ENCODE measurements at regions not wholly inside any gene's neighbourhood (a gene's known extent, or its start where the extent isn't known, plus 50 kb on each side); places are given as distances from the start of the nearest gene placed in this dataset.

DNA sequence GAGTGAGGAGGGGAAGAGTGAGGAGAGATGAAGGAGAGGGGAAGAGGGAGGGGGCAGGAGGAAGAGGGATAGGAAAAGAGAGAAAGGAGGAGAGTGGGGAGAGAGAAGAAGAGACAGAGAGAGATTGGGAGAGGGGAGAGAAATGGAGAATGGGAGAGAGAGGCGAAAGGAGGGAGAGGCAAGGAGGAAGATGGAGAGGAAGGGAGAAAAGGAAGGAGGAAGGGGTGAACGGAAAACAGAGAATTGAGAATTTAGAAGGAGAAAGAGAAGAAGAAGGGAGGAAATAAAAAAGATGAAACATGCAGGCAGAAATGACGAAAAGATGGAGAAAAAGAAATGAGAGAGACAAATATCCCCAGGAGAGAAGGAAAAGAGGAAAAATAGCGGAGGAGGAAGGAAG is 502.8 kb downstream of the MN1 start:
- H3K4me2 ChIP-seq (ENCODE audit: low read length): no peak overlapping the region
- TF ChIP-seq, protein P1, sequence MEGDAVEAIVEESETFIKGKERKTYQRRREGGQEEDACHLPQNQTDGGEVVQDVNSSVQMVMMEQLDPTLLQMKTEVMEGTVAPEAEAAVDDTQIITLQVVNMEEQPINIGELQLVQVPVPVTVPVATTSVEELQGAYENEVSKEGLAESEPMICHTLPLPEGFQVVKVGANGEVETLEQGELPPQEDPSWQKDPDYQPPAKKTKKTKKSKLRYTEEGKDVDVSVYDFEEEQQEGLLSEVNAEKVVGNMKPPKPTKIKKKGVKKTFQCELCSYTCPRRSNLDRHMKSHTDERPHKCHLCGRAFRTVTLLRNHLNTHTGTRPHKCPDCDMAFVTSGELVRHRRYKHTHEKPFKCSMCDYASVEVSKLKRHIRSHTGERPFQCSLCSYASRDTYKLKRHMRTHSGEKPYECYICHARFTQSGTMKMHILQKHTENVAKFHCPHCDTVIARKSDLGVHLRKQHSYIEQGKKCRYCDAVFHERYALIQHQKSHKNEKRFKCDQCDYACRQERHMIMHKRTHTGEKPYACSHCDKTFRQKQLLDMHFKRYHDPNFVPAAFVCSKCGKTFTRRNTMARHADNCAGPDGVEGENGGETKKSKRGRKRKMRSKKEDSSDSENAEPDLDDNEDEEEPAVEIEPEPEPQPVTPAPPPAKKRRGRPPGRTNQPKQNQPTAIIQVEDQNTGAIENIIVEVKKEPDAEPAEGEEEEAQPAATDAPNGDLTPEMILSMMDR (IDR thresholded peaks at IDR 0.05; ENCODE audit: low read depth, low read length): no peak
- no peak for TF ChIP-seq EZH2phosphoT487 (IDR thresholded peaks at IDR 0.05; ENCODE audit: low read depth)
- H4K20me1 ChIP-seq (ENCODE audit: insufficient read depth, low read length): no peaks in the 10 kb centered on the region; the same call in 1 of the 2 replicates
- no peak overlapping the region for H3K9ac ChIP-seq (ENCODE audit: low read length)
- no peaks in the 10 kb centered on the region for H3K36me3 ChIP-seq (replicated peaks; ENCODE audit: low read depth, low read length)
- H2AFZ ChIP-seq (ENCODE audit: low read depth, low read length): no peak overlapping the region
- H3K9me3 ChIP-seq (ENCODE audit: insufficient read depth, low read length): no peaks in the 10 kb centered on the region
- no peaks in the 10 kb centered on the region for H3K79me2 ChIP-seq (ENCODE audit: low read length)
- H3K27ac ChIP-seq (ENCODE audit: low read length): no peak overlapping the region
- H3K4me1 ChIP-seq (ENCODE audit: low read length): no peaks in the 10 kb centered on the region
- H3K27me3 ChIP-seq (ENCODE audit: low read depth, low read length): peaks cover 53% of the 10 kb centered on the region
- H3K4me3 ChIP-seq (ENCODE audit: low read length): no peak overlapping the region

- H3K9ac ChIP-seq (ENCODE audit: low read length): no peak overlapping the region
- TF ChIP-seq, protein P1 (IDR thresholded peaks at IDR 0.05; ENCODE audit: low read depth, low read length): no peak
- TF ChIP-seq EZH2phosphoT487 (IDR thresholded peaks at IDR 0.05; ENCODE audit: low read depth): no peak
- H3K79me2 ChIP-seq (ENCODE audit: low read length): no peaks in the 10 kb centered on the region
- no peak overlapping the region for H3K4me3 ChIP-seq (ENCODE audit: low read length)
- no peak overlapping the region for H3K4me2 ChIP-seq (ENCODE audit: low read length)
- H3K4me1 ChIP-seq (ENCODE audit: low read length): no peaks in the 10 kb centered on the region
- H3K36me3 ChIP-seq (replicated peaks; ENCODE audit: low read depth, low read length): no peaks in the 10 kb centered on the region
- H3K27ac ChIP-seq (ENCODE audit: low read length): no peak overlapping the region
- peaks cover 47% of the 10 kb centered on the region for H3K27me3 ChIP-seq (ENCODE audit: low read depth, low read length)
- no peaks in the 10 kb centered on the region; the same call in 1 of the 2 replicates for H4K20me1 ChIP-seq (ENCODE audit: insufficient read depth, low read length)
- H3K9me3 ChIP-seq (ENCODE audit: insufficient read depth, low read length): no peaks in the 10 kb centered on the region
- no peak overlapping the region for H2AFZ ChIP-seq (ENCODE audit: low read depth, low read length)
These were observed 502.1 kb downstream of the MN1 start for GRCh38 chr22:27299181-27300085.

- Histone ChIP-seq H2AFZ (ENCODE audit: low read depth, low read length) (no peak overlapping the region), H3K79me2 (ENCODE audit: low read length) (no peaks in the 10 kb centered on the region), H3K9ac (ENCODE audit: low read length) (no peak overlapping the region), H3K4me2 (ENCODE audit: low read length) (no peak overlapping the region), H4K20me1 (ENCODE audit: insufficient read depth, low read length) (no peaks in the 10 kb centered on the region; the same call in 1 of the 2 replicates), H3K4me3 (ENCODE audit: low read length) (no peak overlapping the region), H3K4me1 (ENCODE audit: low read length) (no peaks in the 10 kb centered on the region), H3K27me3 (ENCODE audit: low read depth, low read length) (peaks cover 36% of the 10 kb centered on the region), H3K36me3 (replicated peaks; ENCODE audit: low read depth, low read length) (no peaks in the 10 kb centered on the region), H3K9me3 (ENCODE audit: insufficient read depth, low read length) (no peaks in the 10 kb centered on the region), H3K27ac (ENCODE audit: low read length) (no peak overlapping the region)
- TF ChIP-seq EZH2phosphoT487 (IDR thresholded peaks at IDR 0.05; ENCODE audit: low read depth): no peak
These were observed 500.8 kb downstream of the MN1 start for GRCh38 chr22:27300536-27301285.

- no peaks in the 10 kb centered on the region for H4K20me1 ChIP-seq (ENCODE audit: insufficient read depth, low read length)
These were observed 499.1 kb downstream of the MN1 start for GRCh38 chr22:27302501-27302900.

More at GRCh38 chr22:27302501-27302900, 499.1 kb downstream of the MN1 start:
- no peak overlapping the region for H3K27ac ChIP-seq (ENCODE audit: low read length)
- H3K79me2 ChIP-seq (ENCODE audit: low read length): no peaks in the 10 kb centered on the region
- TF ChIP-seq EZH2phosphoT487 (IDR thresholded peaks at IDR 0.05; ENCODE audit: low read depth): no peak
- TF ChIP-seq, protein P1 (IDR thresholded peaks at IDR 0.05; ENCODE audit: low read depth, low read length): no peak
- H3K36me3 ChIP-seq (replicated peaks; ENCODE audit: low read depth, low read length): no peaks in the 10 kb centered on the region
- no peak overlapping the region for H3K4me2 ChIP-seq (ENCODE audit: low read length)
- H3K4me3 ChIP-seq (ENCODE audit: low read length): no peak overlapping the region
- peaks cover 19% of the 10 kb centered on the region for H3K27me3 ChIP-seq (ENCODE audit: low read depth, low read length)
- no peaks in the 10 kb centered on the region for H3K9me3 ChIP-seq (ENCODE audit: insufficient read depth, low read length)
- no peak overlapping the region for H2AFZ ChIP-seq (ENCODE audit: low read depth, low read length)
- H3K4me1 ChIP-seq (ENCODE audit: low read length): no peaks in the 10 kb centered on the region
- H3K9ac ChIP-seq (ENCODE audit: low read length): no peak overlapping the region
